ELR (cell line): ENCODE measurements at regions not wholly inside any gene's neighbourhood (a gene's known extent, or its start where the extent isn't known, plus 50 kb on each side); places are given as distances from the start of the nearest gene placed in this dataset.
A peak's percentile ranks its signal among the peaks of the same experiment; 100 is the strongest.
"Not testable (repeated sequence)": the region's sequence is repeated elsewhere in the genome, so short reads cannot be mapped to it uniquely, and the experiment has no call there.

Experiments used
- DNase-seq: peaks from one replicate; pipeline ENCODE4 v3.0.0-alpha.2; 2015; ENCODE audit warnings: low read depth

DNA sequence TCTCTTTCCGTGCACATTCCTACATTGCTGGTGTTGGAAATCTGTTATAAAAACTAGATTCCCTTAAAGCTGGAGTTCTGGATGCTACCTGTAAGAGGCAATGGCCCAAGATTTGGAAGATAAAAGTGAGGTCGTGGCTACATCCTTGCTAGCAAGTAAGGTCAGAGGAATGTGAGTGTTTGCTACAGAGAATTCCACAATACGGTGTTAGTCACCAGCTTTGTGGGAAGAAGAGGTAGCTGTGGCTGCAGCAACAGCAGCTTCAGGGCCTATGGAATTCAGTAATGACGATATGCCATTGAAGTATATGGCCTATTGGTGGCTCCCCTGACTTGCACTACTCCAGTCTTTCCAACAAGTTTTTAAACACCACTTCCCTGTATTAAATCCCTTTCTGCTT, 227.7 kb upstream of the TMEM260 start:
- peak; percentile 87 for DNase-seq

DNA sequence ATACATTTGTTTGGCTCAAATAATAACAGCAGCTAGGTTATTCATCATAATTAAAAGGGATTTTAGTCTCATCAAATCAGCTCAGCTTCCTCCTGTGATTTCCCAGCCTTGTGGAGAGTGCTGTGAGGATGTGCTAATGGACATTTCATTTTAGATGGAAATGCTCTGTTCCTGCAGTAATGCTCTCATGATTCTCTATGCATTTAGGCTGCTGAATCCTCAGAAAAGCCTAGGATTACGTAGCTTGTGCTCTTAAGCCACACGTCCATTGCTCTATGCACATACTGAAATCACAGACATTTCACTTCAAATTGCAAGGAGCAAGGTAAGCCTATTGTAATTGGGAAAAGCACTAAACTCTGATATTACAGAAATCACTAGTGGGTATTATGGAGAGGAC, 226.6 kb upstream of the TMEM260 start:
- DNase-seq = no peak

GRCh38 chr14:56357428-56357827, 222.2 kb upstream of the TMEM260 start:
- no peak for DNase-seq

GRCh38 chr14:56358275-56358674, 221.3 kb upstream of the TMEM260 start:
- peak; percentile 17 for DNase-seq

DNA sequence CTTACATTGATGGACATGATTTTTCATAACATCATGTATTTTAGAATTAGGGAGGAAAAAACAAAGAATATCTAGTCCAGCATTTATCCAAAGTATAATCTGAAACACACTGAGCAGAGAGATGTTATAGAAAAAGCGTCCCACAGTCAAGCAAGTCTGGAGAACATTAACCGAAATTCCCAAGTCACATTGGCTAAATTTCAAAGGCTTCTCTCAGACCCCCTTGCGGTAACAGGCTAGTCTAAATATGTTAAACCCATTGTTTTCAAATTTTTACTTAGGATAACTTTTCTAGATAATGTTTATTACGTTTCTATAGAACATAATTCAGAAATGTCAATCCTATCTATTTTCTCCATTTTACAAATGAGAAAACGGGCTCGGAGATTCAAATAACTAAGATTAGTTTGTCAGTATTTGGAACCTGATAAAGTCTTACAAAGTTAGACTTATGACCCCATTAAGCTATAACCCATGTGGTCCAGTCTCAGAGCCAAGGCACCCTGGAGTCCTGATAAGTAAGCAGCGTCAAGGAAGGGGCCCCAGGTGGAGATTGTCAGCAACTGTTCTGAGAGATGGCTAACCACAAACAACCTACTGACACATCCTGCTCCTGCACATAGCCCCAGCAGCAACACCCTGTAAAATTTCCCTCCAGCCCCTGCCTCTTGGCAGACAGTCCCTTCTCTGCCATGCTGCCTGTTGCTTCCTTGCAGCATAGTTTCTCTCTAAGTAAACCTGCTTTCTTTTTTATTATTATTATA, 220.6 kb upstream of the TMEM260 start:
- DNase-seq = no peak

GRCh38 chr14:56365663-56366062, 213.9 kb upstream of the TMEM260 start:
- DNase-seq = not testable (repeated sequence)

GRCh38 chr14:56367416-56367815, 212.2 kb upstream of the TMEM260 start:
- DNase-seq = no peak

DNA sequence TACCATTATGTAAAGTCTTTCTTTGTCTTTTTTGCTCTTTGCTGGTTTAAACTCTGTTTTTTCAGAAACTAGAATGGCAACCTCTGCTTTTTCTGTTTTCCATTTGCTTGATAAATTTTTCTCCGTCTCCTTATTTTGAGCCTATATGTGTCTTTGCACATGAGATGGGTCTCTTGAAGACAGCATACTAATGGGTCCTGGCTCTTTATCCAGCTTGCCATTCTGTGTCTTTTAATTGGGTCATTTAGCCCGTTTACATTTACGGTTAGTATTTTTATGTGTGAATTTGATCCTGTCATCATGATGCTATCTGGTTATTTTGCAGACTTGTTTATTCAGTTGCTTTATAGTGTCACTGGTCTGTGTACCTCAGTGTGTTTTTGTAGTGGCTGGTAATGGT, 207.9 kb upstream of the TMEM260 start:
- DNase-seq = no peak

- no peak for DNase-seq
Observed at GRCh38 chr14:56374421-56374820, 205.2 kb upstream of the TMEM260 start.

GRCh38 chr14:56378046-56378445, 201.6 kb upstream of the TMEM260 start:
- DNase-seq = no peak

DNA sequence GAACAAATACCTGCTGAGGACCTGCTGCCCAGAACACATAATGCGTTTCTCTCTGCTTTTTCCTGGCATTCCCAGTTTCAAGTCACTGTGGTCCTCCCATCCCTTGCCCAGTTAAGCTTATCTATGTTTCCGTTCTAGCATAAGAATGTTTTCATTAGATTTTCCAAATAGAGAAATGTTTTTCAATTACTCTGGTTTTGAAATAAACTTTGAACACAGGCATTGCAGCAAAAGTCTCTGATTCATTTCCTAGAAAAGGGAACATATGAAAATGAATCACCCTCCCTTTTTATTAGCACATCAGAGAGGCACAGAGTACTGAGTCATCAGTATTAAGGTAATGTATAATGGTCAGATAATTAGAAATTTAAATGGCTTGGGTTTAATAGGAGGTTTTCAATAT, 201.1 kb upstream of the TMEM260 start:
- DNase-seq = peak; percentile 45

- no peak for DNase-seq
Observed at GRCh38 chr14:56379956-56380355, 199.6 kb upstream of the TMEM260 start.

GRCh38 chr14:56386024-56386423, 193.6 kb upstream of the TMEM260 start:
- no peak for DNase-seq

GRCh38 chr14:56390859-56391258, 188.7 kb upstream of the TMEM260 start:
- DNase-seq = no peak

DNA sequence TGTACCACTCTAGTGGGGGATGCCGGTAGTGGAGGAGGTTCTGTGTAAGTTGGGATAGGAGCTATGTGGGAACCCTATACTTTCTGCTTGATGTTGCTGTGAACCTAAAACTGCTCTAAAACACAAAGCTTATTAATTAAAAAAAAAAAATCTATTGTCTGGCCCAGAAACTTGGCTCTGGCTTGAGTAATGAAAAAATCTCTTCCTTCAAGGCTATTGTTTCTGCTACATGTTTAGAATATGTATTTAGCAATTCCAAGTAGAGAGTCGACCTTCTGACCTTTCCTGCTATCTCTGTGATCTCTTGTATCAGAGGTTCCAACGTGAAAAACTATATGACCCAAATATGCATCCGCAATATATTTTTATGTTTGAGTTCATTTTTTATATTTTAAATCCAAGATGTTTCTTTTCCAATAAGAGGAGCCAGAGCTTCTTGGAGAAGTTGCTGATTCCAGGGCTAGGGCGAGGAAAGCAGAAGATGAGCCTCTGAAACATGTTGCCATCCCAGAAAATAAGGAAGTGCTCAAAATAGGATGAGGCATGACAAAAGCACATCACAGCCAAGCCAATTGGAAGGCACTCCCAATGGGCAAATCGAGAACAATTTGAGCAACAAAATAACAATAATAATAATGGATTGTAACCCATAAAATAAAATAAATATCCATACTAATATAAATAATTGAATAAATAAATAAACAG, 184.6 kb upstream of the TMEM260 start:
- no peak for DNase-seq

- DNase-seq = no peak
Observed at GRCh38 chr14:56400109-56400825, 179.3 kb upstream of the TMEM260 start.

- no peak for DNase-seq
Observed at GRCh38 chr14:56412468-56413434, 166.8 kb upstream of the TMEM260 start.

DNA sequence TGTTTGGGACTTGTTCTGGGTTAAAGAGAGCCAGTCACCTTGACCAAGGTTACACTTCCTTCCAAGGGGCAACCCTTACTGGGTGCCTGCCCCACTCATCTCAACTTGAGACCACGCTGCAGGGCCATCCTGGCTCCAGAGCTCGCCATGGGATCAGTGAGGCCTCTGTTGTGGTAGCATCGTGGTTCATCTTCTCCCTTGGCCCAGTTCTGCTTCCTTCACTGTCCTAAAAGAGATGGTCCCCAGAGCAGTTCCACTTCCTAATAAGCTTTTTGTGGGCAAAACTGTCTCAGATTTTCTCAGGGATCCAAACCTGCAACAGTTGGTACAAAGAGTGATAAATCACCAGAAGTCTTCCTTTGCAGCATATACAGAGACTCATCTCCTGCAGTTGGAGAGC, 165.9 kb upstream of the TMEM260 start:
- DNase-seq = no peak

DNA sequence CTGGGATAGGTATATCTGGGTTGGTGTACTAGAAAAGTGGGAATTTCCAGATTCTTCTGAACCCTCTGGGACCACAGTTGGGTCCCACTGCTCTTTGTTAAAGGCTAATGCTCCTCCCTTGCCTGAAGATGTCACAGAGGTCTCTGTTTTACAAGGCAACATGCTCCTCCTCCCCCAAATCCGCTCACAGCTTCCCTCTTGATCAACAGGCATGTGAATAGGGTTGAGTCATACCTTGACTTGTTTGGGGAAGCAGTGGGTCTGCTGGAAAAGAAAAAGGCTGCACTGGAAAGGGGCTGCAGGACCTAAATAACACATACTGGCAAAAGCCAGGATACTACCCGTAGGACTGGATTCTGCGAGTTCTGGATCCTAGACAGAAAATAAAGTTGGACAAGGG, 165.4 kb upstream of the TMEM260 start:
- DNase-seq = no peak

DNA sequence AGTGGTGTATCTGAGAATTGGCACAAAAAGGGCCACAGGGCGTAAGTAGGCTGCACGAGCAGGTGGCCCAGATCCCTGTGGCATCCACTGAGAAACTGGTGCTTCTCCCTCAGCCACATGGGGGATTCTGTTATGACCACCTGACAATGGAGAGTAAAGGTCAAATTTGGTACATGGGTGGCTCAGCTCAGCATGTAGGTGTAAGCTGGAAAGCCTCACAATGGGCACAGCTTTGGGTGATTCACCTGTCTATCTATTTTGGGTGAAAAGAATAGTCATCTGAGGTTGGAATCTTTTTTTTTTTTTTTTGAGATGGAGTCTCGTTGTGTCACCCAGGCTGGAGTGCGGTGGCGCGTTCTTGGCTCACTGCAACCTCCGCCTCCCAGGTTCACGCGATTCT, 163.4 kb upstream of the TMEM260 start:
- DNase-seq = no peak

DNA sequence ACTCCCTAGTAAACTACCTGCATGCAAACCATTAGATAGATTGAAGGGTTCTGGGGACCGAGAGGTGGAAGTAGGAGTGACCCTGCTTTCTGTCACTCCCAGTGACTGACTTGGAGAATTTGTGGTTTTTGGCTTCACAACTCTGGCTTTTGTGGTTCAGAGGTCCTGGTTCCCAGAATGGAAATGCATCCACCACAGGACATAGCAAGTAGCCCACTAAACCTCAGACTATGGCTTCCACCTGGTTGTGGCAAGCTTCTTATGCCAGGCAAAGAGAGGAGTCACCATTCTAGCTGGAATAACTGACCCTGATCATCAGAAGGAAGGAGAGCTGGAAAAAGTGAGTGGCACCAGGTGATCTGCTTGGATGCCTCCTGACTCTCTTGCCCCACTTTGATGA, 162.4 kb upstream of the TMEM260 start:
- DNase-seq = no peak

DNA sequence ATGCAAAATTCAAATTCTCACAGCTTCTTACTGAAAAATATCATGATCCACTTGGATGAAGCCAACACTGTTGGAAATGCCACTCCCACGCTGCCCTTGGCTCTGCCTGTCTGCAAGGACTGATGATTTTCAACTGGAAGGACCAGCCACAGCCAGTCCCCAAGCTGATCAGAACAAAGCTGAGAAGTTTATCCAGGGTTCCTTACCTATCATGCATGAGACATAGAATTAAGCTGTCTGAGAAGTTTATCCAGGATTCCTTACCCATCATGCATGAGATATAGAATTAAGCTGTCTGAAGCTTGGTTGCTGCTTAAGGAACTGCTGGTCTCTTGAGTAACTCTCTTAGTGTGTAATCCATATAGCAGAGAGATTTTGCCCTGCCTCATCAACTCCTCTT, 159.8 kb upstream of the TMEM260 start:
- DNase-seq = no peak
